ENCODE measurements at regions not wholly inside any gene's neighbourhood (a gene's known extent, or its start where the extent isn't known, plus 50 kb on each side); places are given as distances from the start of the nearest gene placed in this dataset.

- no peak overlapping the region for H3K4me3 ChIP-seq (ENCODE audit: low read depth, low read length)
- CTCF ChIA-PET = interaction anchor here (0.6 kb wide), 1 partner anchor 19 kb away, joined by 3 read pairs; no protein-coding TSS in a partner anchor
- H3K9me3 ChIP-seq (ENCODE audit: control insufficient read depth, insufficient read depth, low read depth, low read length) = no peaks in the 10 kb centered on the region
- no peaks in the 10 kb centered on the region for H3K36me3 ChIP-seq (ENCODE audit: control insufficient read depth in 2 of 2, insufficient read depth in 1 of 2, low read length in 2 of 2)
- TF ChIP-seq ZFP69B (tag by site-specific recombination; IDR thresholded peaks at IDR 0.05) (no peak), ZNF571 (tag by site-specific recombination; IDR thresholded peaks at IDR 0.05) (no peak), SCRT2 (tag by site-specific recombination; IDR thresholded peaks at IDR 0.05) (no peak), ZNF76 (tag by site-specific recombination; IDR thresholded peaks at IDR 0.05; ENCODE audit: borderline replicate concordance, low read depth) (no peak), SP2 (tag by site-specific recombination; IDR thresholded peaks at IDR 0.05) (no peak), ZNF2 (tag by site-specific recombination; IDR thresholded peaks at IDR 0.05) (no peak), ZNF24 (tag by site-specific recombination; IDR thresholded peaks at IDR 0.05) (no peak), ZNF558 (tag by site-specific recombination; IDR thresholded peaks at IDR 0.05) (no peak), ZNF16 (tag by site-specific recombination; IDR thresholded peaks at IDR 0.05; ENCODE audit: low read depth) (no peak), ZNF157 (tag by site-specific recombination; IDR thresholded peaks at IDR 0.05) (no peak), GLIS1 (tag by site-specific recombination; IDR thresholded peaks at IDR 0.05) (no peak), ZNF623 (tag by site-specific recombination; IDR thresholded peaks at IDR 0.05) (no peak), HOXC10 (CRISPR knock-in tag; IDR thresholded peaks at IDR 0.05) (no peak), ZBTB11 (tag by site-specific recombination; conservative IDR thresholded peaks at IDR 0.05; ENCODE audit: low read depth) (no peak), ZNF274 (IDR thresholded peaks at IDR 0.05; ENCODE audit: low read length) (no peak), ZNF274 (tag by site-specific recombination; IDR thresholded peaks at IDR 0.05; ENCODE audit: borderline replicate concordance) (no peak), ZNF239 (tag by site-specific recombination; IDR thresholded peaks at IDR 0.05) (no peak), INSM2 (tag by site-specific recombination; IDR thresholded peaks at IDR 0.05) (no peak), ZNF221 (tag by site-specific recombination; IDR thresholded peaks at IDR 0.05; ENCODE audit: borderline replicate concordance) (no peak)
- H3K4me1 ChIP-seq (ENCODE audit: control insufficient read depth, insufficient read depth, low read length) = no peaks in the 10 kb centered on the region; the same call in 1 of the 2 replicates
- POLR2A ChIA-PET = no interaction called here
- no peak overlapping the region for H3K27ac ChIP-seq (ENCODE audit: extremely low read depth, low read depth, low read length)
Observed at GRCh38 chr3:188057124-188057523, 96.8 kb upstream of the LPP start.

GRCh38 chr3:188058569-188059184, 95.3 kb upstream of the LPP start:
- H3K36me3 ChIP-seq (ENCODE audit: control insufficient read depth in 2 of 2, insufficient read depth in 1 of 2, low read length in 2 of 2) = no peaks in the 10 kb centered on the region
- no peak overlapping the region for H3K4me3 ChIP-seq (ENCODE audit: low read depth, low read length)
- ChIA-PET CTCF (interaction anchor here (0.6 to 0.9 kb wide), 2 partner anchors 686 to 895 kb away, joined by 3 read pairs; no protein-coding TSS in a partner anchor), POLR2A (no interaction called here)
- no peak overlapping the region for H3K27ac ChIP-seq (ENCODE audit: extremely low read depth, low read depth, low read length)
- no peaks in the 10 kb centered on the region for H3K9me3 ChIP-seq (ENCODE audit: control insufficient read depth, insufficient read depth, low read depth, low read length)
- no peaks in the 10 kb centered on the region; the same call in 1 of the 2 replicates for H3K4me1 ChIP-seq (ENCODE audit: control insufficient read depth, insufficient read depth, low read length)
- TF ChIP-seq ZFP37 (tag by site-specific recombination; IDR thresholded peaks at IDR 0.05) = no peak
- no peak for TF ChIP-seq ZSCAN23 (tag by site-specific recombination; IDR thresholded peaks at IDR 0.05)
- TF ChIP-seq ZNF155 (tag by site-specific recombination; IDR thresholded peaks at IDR 0.05) = no peak
- no peak for TF ChIP-seq PRDM2 (tag by site-specific recombination; IDR thresholded peaks at IDR 0.05; ENCODE audit: borderline replicate concordance)
- no peak for TF ChIP-seq ZNF391 (tag by site-specific recombination; IDR thresholded peaks at IDR 0.05; ENCODE audit: borderline replicate concordance, low read depth)

Measured in HEK293 (cell line).